ENCODE measurements at regions not wholly inside any gene's neighbourhood (a gene's known extent, or its start where the extent isn't known, plus 50 kb on each side); places are given as distances from the start of the nearest gene placed in this dataset.

- Histone ChIP-seq H3K27me3 (replicated peaks; ENCODE audit: insufficient read depth, low read length) (no peaks in the 10 kb centered on the region), H3F3A (ENCODE audit: insufficient read depth, low read length) (no peaks in the 10 kb centered on the region), H3K9me3 (replicated peaks; ENCODE audit: insufficient read depth, low read length) (no peaks in the 10 kb centered on the region), H3K4me3 (ENCODE audit: low read length) (no peak overlapping the region), H3K4me1 (ENCODE audit: low read length) (no peaks in the 10 kb centered on the region), H3K4me2 (ENCODE audit: low read depth, low read length) (no peak overlapping the region), H3K79me2 (ENCODE audit: low read length) (no peaks in the 10 kb centered on the region), H4K20me1 (ENCODE audit: insufficient read depth, low read length) (no peaks in the 10 kb centered on the region), H2AFZ (ENCODE audit: low read length) (no peak overlapping the region), H3K36me3 (replicated peaks; ENCODE audit: insufficient read depth, low read length) (no peaks in the 10 kb centered on the region), H3K27ac (ENCODE audit: low read length) (no peak overlapping the region), H3K9ac (ENCODE audit: low read length) (no peak overlapping the region), H3K9me2 (replicated peaks; ENCODE audit: insufficient read depth, low read length) (no peaks in the 10 kb centered on the region)
- TF ChIP-seq EZH2phosphoT487 (IDR thresholded peaks at IDR 0.05; ENCODE audit: low read length) (no peak), CTCF (IDR thresholded peaks at IDR 0.05; ENCODE audit: low read length) (no peak), EZH2 (optimal IDR thresholded peaks at IDR 0.05; ENCODE audit: low read depth, low read length) (no peak)
- DNase-seq, result no peak
Measured at GRCh38 chr15:46322753-46323152, 687.9 kb downstream of the SQOR start.

- DNase-seq, result no peak
- Histone ChIP-seq H4K20me1 (ENCODE audit: insufficient read depth, low read length) (no peaks in the 10 kb centered on the region), H3K9ac (ENCODE audit: low read length) (no peak overlapping the region), H3K79me2 (ENCODE audit: low read length) (no peaks in the 10 kb centered on the region), H3K4me1 (ENCODE audit: low read length) (no peaks in the 10 kb centered on the region), H3K27ac (ENCODE audit: low read length) (no peak overlapping the region), H3K4me3 (ENCODE audit: low read length) (no peak overlapping the region), H3K9me2 (replicated peaks; ENCODE audit: insufficient read depth, low read length) (no peaks in the 10 kb centered on the region), H3K36me3 (replicated peaks; ENCODE audit: insufficient read depth, low read length) (no peaks in the 10 kb centered on the region), H3K27me3 (replicated peaks; ENCODE audit: insufficient read depth, low read length) (no peaks in the 10 kb centered on the region), H2AFZ (ENCODE audit: low read length) (no peak overlapping the region), H3K4me2 (ENCODE audit: low read depth, low read length) (no peak overlapping the region), H3F3A (ENCODE audit: insufficient read depth, low read length) (no peaks in the 10 kb centered on the region), H3K9me3 (replicated peaks; ENCODE audit: insufficient read depth, low read length) (no peaks in the 10 kb centered on the region)
- TF ChIP-seq EZH2phosphoT487 (IDR thresholded peaks at IDR 0.05; ENCODE audit: low read length) (no peak), CTCF (IDR thresholded peaks at IDR 0.05; ENCODE audit: low read length) (no peak), EZH2 (optimal IDR thresholded peaks at IDR 0.05; ENCODE audit: low read depth, low read length) (no peak)
Measured at GRCh38 chr15:46326173-46326572, 691.3 kb downstream of the SQOR start.

- H3K9me3 ChIP-seq (replicated peaks; ENCODE audit: insufficient read depth, low read length), result no peaks in the 10 kb centered on the region
- no peak overlapping the region for H3K27ac ChIP-seq (ENCODE audit: low read length)
- H3K27me3 ChIP-seq (replicated peaks; ENCODE audit: insufficient read depth, low read length), result no peaks in the 10 kb centered on the region
- no peaks in the 10 kb centered on the region for H3K4me1 ChIP-seq (ENCODE audit: low read length)
- DNase-seq, result no peak
- no peaks in the 10 kb centered on the region for H3K9me2 ChIP-seq (replicated peaks; ENCODE audit: insufficient read depth, low read length)
- H3K4me3 ChIP-seq (ENCODE audit: low read length), result no peak overlapping the region
- H3K4me2 ChIP-seq (ENCODE audit: low read depth, low read length), result no peak overlapping the region
- H3K9ac ChIP-seq (ENCODE audit: low read length), result no peak overlapping the region
- no peaks in the 10 kb centered on the region for H4K20me1 ChIP-seq (ENCODE audit: insufficient read depth, low read length)
- no peaks in the 10 kb centered on the region for H3F3A ChIP-seq (ENCODE audit: insufficient read depth, low read length)
- H3K36me3 ChIP-seq (replicated peaks; ENCODE audit: insufficient read depth, low read length), result no peaks in the 10 kb centered on the region
- TF ChIP-seq EZH2 (optimal IDR thresholded peaks at IDR 0.05; ENCODE audit: low read depth, low read length) (no peak), EZH2phosphoT487 (IDR thresholded peaks at IDR 0.05; ENCODE audit: low read length) (no peak), CTCF (IDR thresholded peaks at IDR 0.05; ENCODE audit: low read length) (no peak)
- no peak overlapping the region for H2AFZ ChIP-seq (ENCODE audit: low read length)
- H3K79me2 ChIP-seq (ENCODE audit: low read length), result no peaks in the 10 kb centered on the region
Measured at GRCh38 chr15:46328821-46329220, 694.0 kb downstream of the SQOR start.

All from MM.1S (cell line).